Endothelial cell of umbilical vein (primary cell): ENCODE measurements at regions not wholly inside any gene's neighbourhood (a gene's known extent, or its start where the extent isn't known, plus 50 kb on each side); places are given as distances from the start of the nearest gene placed in this dataset.

Source experiments
- BruUV-seq: library from RNA; stranded (reverse); fragments of 400-500 nt; replicated peaks from 2 replicates; lab custom pipeline; 2021; lab: Mats Ljungman, UMichigan
- CTCF ChIA-PET: fragments of 300-600, 350-600 bp; sonication (Branson Sonifier 250); formaldehyde crosslinking; loops from one replicate; lab custom pipeline; 2021; ENCODE audit warnings: antibody characterized with exemption, inconsistent platforms; lab: Charles Lee
- POLR2A ChIA-PET: fragments of 300-600, 350-600 bp; sonication (Branson Sonifier 250); formaldehyde crosslinking; loops from one replicate; lab custom pipeline; 2021; ENCODE audit warnings: antibody characterized with exemption, inconsistent platforms; lab: Charles Lee
- DNase-seq: peaks from one replicate; pipeline ENCODE4 v3.0.0-alpha.2; 2011; ENCODE audit warnings: low read depth, low spot score
- FAIRE-seq: peaks from 2 replicates; lab custom pipeline; 2011; peaks lifted over from hg19 to GRCh38; lab: Jason Lieb, UNC
- H2AFZ ChIP-seq: 2 replicates; pipeline ENCODE4 v1.6.0; 2012; ENCODE audit warnings: low read depth, low read length, control low read depth, inconsistent platforms
- H3K27ac ChIP-seq: 2 replicates; pipeline ENCODE4 v1.5.1; 2011; ENCODE audit warnings: low read depth, mild to moderate bottlenecking, control low read depth, low read length, moderate library complexity; ENCODE audit not compliant: insufficient read depth
- H3K27me3 ChIP-seq, 2 experiments: 2 replicates each; pipeline versions ENCODE4 v1.6.0 to v1.6.1; 2011; ENCODE audit warnings: low read length in 2 of 2, mixed read lengths in 1 of 2; ENCODE audit not compliant: control insufficient read depth in 2 of 2, insufficient read depth in 2 of 2
- H3K36me3 ChIP-seq, 2 experiments: 2 replicates in 1 of 2; 3 replicates in 1 of 2; pipeline ENCODE4 v1.5.1; 2011; ENCODE audit warnings: low read length in 2 of 2, mild to moderate bottlenecking in 1 of 2, moderate library complexity in 1 of 2; ENCODE audit not compliant: control insufficient read depth in 2 of 2, insufficient read depth in 2 of 2; ENCODE audit errors: extremely low read depth in 1 of 2
- H3K4me1 ChIP-seq: 3 replicates; pipeline ENCODE4 v1.5.1; 2011; ENCODE audit warnings: mild to moderate bottlenecking, low read length; ENCODE audit not compliant: control insufficient read depth, insufficient read depth; ENCODE audit errors: extremely low read depth
- H3K4me2 ChIP-seq: 2 replicates; pipeline ENCODE4 v1.6.1; 2011; ENCODE audit warnings: low read length, control low read depth, mixed read lengths; ENCODE audit not compliant: insufficient read depth
- H3K4me3 ChIP-seq, 3 experiments: fragments of 200-600 bp in 1 of 3; sonication (generic), shearing (Covaris generic) in 1 of 3; replicated peaks in 1 of 3; 2 replicates each; pipeline ENCODE4 v1.5.1; 2011 to 2016; ENCODE audit warnings: control low read depth in 3 of 3, low read length in 3 of 3, mild to moderate bottlenecking in 2 of 3, inconsistent platforms in 1 of 3, low read depth in 1 of 3, moderate library complexity in 1 of 3; ENCODE audit not compliant: insufficient read depth in 1 of 3
- H3K79me2 ChIP-seq: 2 replicates; pipeline ENCODE4 v1.6.0; 2012; ENCODE audit warnings: low read length, inconsistent platforms; ENCODE audit not compliant: control insufficient read depth, insufficient read depth
- H3K9ac ChIP-seq: replicated peaks from 2 replicates; pipeline ENCODE3; 2011; ENCODE audit warnings: low read length, control low read depth; ENCODE audit not compliant: insufficient read depth; ENCODE audit errors: extremely low read depth
- H3K9me1 ChIP-seq: replicated peaks from 3 replicates; pipeline ENCODE4 v1.6.0; 2011; ENCODE audit warnings: mild to moderate bottlenecking, low read length; ENCODE audit not compliant: control insufficient read depth, insufficient read depth; ENCODE audit errors: extremely low read depth
- H3K9me3 ChIP-seq: replicated peaks from 2 replicates; pipeline ENCODE4 v1.5.1; 2012; ENCODE audit warnings: low read length, inconsistent platforms; ENCODE audit not compliant: control insufficient read depth, insufficient read depth
- H4K20me1 ChIP-seq: replicated peaks from 2 replicates; pipeline ENCODE3; 2011; ENCODE audit warnings: mild to moderate bottlenecking, low read length; ENCODE audit not compliant: control insufficient read depth, insufficient read depth; ENCODE audit errors: extremely low read depth
- EZH2 ChIP-seq: IDR thresholded peaks from 2 replicates; pipeline ENCODE4 v1.6.1; 2012; ENCODE audit warnings: borderline replicate concordance, low read depth, mild to moderate bottlenecking, moderate library complexity, low read length, inconsistent platforms; ENCODE audit not compliant: severe bottlenecking
- FOS ChIP-seq: IDR thresholded peaks from 2 replicates; pipeline ENCODE4 v1.6.1; 2011; ENCODE audit warnings: mild to moderate bottlenecking, low read length, moderate library complexity, borderline replicate concordance; ENCODE audit not compliant: insufficient read depth
- GATA2 ChIP-seq: IDR thresholded peaks from 2 replicates; pipeline ENCODE4 v1.7.0; 2011; ENCODE audit warnings: low read depth, mild to moderate bottlenecking, moderate library complexity, mixed read lengths, low read length; ENCODE audit not compliant: insufficient read length, insufficient read depth
- JUN ChIP-seq: IDR thresholded peaks from 2 replicates; pipeline ENCODE4 v1.6.1; 2011; ENCODE audit warnings: borderline replicate concordance, low read depth; ENCODE audit not compliant: insufficient read length, insufficient read depth
- MAX ChIP-seq: IDR thresholded peaks from 2 replicates; pipeline ENCODE4 v1.6.1; 2011; ENCODE audit not compliant: insufficient read depth, insufficient read length
- MYC ChIP-seq: IDR thresholded peaks from one replicate; pipeline ENCODE4 v1.6.1; 2011; ENCODE audit warnings: mild to moderate bottlenecking, low read depth, low read length
- POLR2A ChIP-seq: IDR thresholded peaks from 2 replicates; pipeline ENCODE4 v1.6.1; 2012; ENCODE audit warnings: low read depth, mild to moderate bottlenecking, control low read depth, low read length
- POLR2AphosphoS5 ChIP-seq: IDR thresholded peaks from 2 replicates; pipeline ENCODE4 v1.6.1; 2012; ENCODE audit warnings: low read depth, mild to moderate bottlenecking, control low read depth, low read length, moderate library complexity; ENCODE audit not compliant: insufficient read depth
- dilution Hi-C: fragments of 300-500 bp; cut with MboI; formaldehyde crosslinking; loops from one replicate; pipeline ENCODE4 v1.15.0; 2019; ENCODE audit warnings: low sequenced_read_pairs; ENCODE audit not compliant: extremely low pct_ligation_motif_present
- intact Hi-C: fragments of 100-400 bp; cut with micrococcal nuclease; formaldehyde crosslinking; loops from one replicate; pipeline ENCODE4 v1.10.0; 2022
- TF ChIP-seq, protein P1 (sequence below), 2 donors: IDR thresholded peaks; 1 replicate in 1 of 2; 2 replicates in 1 of 2; pipeline ENCODE4 v1.5.1; 2011; ENCODE audit warnings: low read length in 2 of 2, mild to moderate bottlenecking in 2 of 2, moderate library complexity in 2 of 2, control low read depth in 1 of 2, inconsistent platforms in 1 of 2, low read depth in 1 of 2; ENCODE audit not compliant: insufficient read depth in 1 of 2; ENCODE audit errors: extremely low read depth in 1 of 2

DNA sequence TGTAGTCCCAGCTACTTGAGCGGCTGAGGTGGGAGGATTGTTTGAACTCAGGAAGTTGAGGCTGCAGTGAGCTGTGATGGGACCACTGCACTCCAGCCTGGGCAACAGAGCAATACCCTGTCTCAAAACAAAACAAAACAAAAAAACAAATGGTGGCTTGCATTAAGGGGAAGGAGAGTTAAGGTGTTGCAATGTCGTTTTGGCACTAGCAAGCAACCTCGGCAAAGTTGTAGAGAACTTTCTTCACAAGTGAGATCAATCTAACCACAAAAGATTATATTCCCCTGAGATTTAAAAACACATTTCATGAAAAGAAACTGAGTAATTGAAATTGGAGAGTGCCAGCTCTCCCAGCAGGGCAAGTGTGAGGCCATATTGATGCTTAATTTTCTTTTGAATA, 153.7 kb downstream of the KLF5 start:
- H3K79me2 ChIP-seq, result no peaks in the 10 kb centered on the region
- DNase-seq, result no peak

More for the DNA sequence above, 153.7 kb downstream of the KLF5 start:
- H3K4me2 ChIP-seq, result no peak overlapping the region
- CTCF ChIA-PET, result no interaction called here
- TF ChIP-seq MAX (no peak), EZH2 (no peak), MYC (no peak), FOS (no peak), GATA2 (no peak), POLR2AphosphoS5 (no peak), POLR2A (no peak), JUN (no peak)
- TF ChIP-seq, protein P1, sequence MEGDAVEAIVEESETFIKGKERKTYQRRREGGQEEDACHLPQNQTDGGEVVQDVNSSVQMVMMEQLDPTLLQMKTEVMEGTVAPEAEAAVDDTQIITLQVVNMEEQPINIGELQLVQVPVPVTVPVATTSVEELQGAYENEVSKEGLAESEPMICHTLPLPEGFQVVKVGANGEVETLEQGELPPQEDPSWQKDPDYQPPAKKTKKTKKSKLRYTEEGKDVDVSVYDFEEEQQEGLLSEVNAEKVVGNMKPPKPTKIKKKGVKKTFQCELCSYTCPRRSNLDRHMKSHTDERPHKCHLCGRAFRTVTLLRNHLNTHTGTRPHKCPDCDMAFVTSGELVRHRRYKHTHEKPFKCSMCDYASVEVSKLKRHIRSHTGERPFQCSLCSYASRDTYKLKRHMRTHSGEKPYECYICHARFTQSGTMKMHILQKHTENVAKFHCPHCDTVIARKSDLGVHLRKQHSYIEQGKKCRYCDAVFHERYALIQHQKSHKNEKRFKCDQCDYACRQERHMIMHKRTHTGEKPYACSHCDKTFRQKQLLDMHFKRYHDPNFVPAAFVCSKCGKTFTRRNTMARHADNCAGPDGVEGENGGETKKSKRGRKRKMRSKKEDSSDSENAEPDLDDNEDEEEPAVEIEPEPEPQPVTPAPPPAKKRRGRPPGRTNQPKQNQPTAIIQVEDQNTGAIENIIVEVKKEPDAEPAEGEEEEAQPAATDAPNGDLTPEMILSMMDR (IDR thresholded peaks at IDR 0.05; ENCODE audit: extremely low read depth in 1 of 2, insufficient read depth in 1 of 2, low read depth in 1 of 2, low read length in 2 of 2), result no peak
- no peak overlapping the region for H3K4me3 ChIP-seq
- H3K9me1 ChIP-seq, result no peaks in the 10 kb centered on the region
- H3K9me3 ChIP-seq, result no peaks in the 10 kb centered on the region
- no peak for FAIRE-seq
- no peaks in the 10 kb centered on the region for H3K4me1 ChIP-seq
- POLR2A ChIA-PET, result no interaction called here
- intact Hi-C loops (no loop called here), dilution Hi-C loops (no loop called here)
- H3K27ac ChIP-seq, result no peak overlapping the region
- no TSS peak for BruUV-seq
- no peak overlapping the region for H2AFZ ChIP-seq
- no peaks in the 10 kb centered on the region for H4K20me1 ChIP-seq
- H3K27me3 ChIP-seq, result no peaks in the 10 kb centered on the region
- no peaks in the 10 kb centered on the region for H3K36me3 ChIP-seq
- H3K9ac ChIP-seq, result no peak overlapping the region
